ENCODE measurements at regions not wholly inside any gene's neighbourhood (a gene's known extent, or its start where the extent isn't known, plus 50 kb on each side); places are given as distances from the start of the nearest gene placed in this dataset.

DNA sequence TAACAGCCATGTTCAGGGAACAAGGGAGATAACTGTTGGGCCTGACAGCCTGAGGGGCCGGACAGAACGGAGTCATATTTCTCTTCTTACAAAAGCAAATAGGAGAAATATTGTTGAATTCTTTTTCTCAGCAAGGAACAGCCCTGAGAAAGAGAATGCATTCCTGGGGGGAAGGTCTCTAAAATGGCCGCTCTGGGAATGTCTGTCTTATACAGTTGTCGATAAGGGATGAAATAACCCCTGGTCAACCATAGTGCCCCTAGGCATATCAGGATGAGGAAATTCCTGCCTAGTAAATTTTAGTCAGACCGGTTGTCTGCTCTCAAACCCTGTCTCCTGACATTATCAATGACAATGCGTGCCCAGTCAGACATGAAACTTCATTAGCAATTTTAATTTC lies 1925.5 kb downstream of the PCDH7 start:
- BruUV-seq (replicated peaks): no TSS peak
- TF ChIP-seq, protein P1, sequence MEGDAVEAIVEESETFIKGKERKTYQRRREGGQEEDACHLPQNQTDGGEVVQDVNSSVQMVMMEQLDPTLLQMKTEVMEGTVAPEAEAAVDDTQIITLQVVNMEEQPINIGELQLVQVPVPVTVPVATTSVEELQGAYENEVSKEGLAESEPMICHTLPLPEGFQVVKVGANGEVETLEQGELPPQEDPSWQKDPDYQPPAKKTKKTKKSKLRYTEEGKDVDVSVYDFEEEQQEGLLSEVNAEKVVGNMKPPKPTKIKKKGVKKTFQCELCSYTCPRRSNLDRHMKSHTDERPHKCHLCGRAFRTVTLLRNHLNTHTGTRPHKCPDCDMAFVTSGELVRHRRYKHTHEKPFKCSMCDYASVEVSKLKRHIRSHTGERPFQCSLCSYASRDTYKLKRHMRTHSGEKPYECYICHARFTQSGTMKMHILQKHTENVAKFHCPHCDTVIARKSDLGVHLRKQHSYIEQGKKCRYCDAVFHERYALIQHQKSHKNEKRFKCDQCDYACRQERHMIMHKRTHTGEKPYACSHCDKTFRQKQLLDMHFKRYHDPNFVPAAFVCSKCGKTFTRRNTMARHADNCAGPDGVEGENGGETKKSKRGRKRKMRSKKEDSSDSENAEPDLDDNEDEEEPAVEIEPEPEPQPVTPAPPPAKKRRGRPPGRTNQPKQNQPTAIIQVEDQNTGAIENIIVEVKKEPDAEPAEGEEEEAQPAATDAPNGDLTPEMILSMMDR (conservative IDR thresholded peaks at IDR 0.05; ENCODE audit: low read length): no peak
- TF ChIP-seq EZH2phosphoT487 (IDR thresholded peaks at IDR 0.05; ENCODE audit: borderline replicate concordance, low read depth, low read length): no peak
- POLR2A ChIA-PET: no interaction called here
- intact Hi-C loops (cut with micrococcal nuclease; ENCODE audit: unreplicated experiment): no loop called here
- Histone ChIP-seq H4K20me1 (ENCODE audit: insufficient read depth, low read length) (no peaks in the 10 kb centered on the region), H3K4me2 (ENCODE audit: low read length) (no peak overlapping the region), H3K4me3 (ENCODE audit: low read depth, low read length, poor library complexity, severe bottlenecking) (no peak overlapping the region), H3K9me2 (ENCODE audit: insufficient read depth, low read length) (no peaks in the 10 kb centered on the region), H2AFZ (ENCODE audit: low read length) (no peak overlapping the region), H3K79me2 (ENCODE audit: insufficient read depth, low read depth, low read length) (no peaks in the 10 kb centered on the region), H3K9me3 (ENCODE audit: low read length) (peaks cover 19% of the 10 kb centered on the region; the same call in 1 of the 2 replicates), H3K27ac (ENCODE audit: low read depth, low read length, poor library complexity, severe bottlenecking) (no peak overlapping the region), H3K36me3 (ENCODE audit: insufficient read depth, low read length) (no peaks in the 10 kb centered on the region), H3K4me1 (ENCODE audit: insufficient read depth, low read length, poor library complexity, severe bottlenecking) (no peaks in the 10 kb centered on the region)
- CTCF ChIA-PET (ENCODE audit: unreplicated experiment): no interaction called here
- DNase-seq (ENCODE audit: low spot score): peak; percentile 41

DNA sequence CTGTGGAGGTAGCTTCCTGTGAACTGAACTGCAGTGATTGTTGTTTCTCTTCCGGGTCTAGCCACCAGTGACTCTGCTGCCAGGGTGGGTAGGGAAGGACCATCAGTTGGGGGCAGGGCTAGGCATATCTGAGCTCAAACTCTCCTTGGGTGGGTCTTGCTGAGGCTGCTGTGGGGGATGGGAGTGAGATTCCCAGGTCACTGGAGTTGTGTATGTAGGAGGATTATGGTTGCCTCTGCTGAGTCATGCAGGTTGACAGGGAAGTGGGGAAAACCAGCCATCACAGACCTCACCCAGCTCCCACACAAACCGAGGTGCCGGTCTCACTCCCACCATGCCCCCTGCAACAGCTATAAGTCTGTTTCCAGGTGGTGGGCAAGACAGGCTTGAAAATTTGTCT lies 1937.8 kb downstream of the PCDH7 start:
- DNase-seq (ENCODE audit: low spot score): no peak
- TF ChIP-seq, protein P1 (conservative IDR thresholded peaks at IDR 0.05; ENCODE audit: low read length): no peak
- TF ChIP-seq EZH2phosphoT487 (IDR thresholded peaks at IDR 0.05; ENCODE audit: borderline replicate concordance, low read depth, low read length): no peak
- Histone ChIP-seq H3K27ac (ENCODE audit: low read depth, low read length, poor library complexity, severe bottlenecking) (no peak overlapping the region), H3K36me3 (ENCODE audit: insufficient read depth, low read length) (no peaks in the 10 kb centered on the region), H3K4me2 (ENCODE audit: low read length) (no peak overlapping the region; the same call in 1 of the 2 replicates), H3K4me1 (ENCODE audit: insufficient read depth, low read length, poor library complexity, severe bottlenecking) (no peaks in the 10 kb centered on the region), H2AFZ (ENCODE audit: low read length) (peak overlapping the region; percentile 57; the same call in 1 of the 2 replicates), H3K9me3 (ENCODE audit: low read length) (peaks cover 4% of the 10 kb centered on the region), H3K9me2 (ENCODE audit: insufficient read depth, low read length) (no peaks in the 10 kb centered on the region), H3K79me2 (ENCODE audit: insufficient read depth, low read depth, low read length) (no peaks in the 10 kb centered on the region), H4K20me1 (ENCODE audit: insufficient read depth, low read length) (no peaks in the 10 kb centered on the region), H3K4me3 (ENCODE audit: low read depth, low read length, poor library complexity, severe bottlenecking) (no peak overlapping the region)
- intact Hi-C loops (cut with micrococcal nuclease; ENCODE audit: unreplicated experiment): no loop called here
- ChIA-PET CTCF (ENCODE audit: unreplicated experiment) (no interaction called here), POLR2A (interaction anchor here (1.3 to 1.4 kb wide), 2 partner anchors 9 to 13 kb away, joined by 4 read pairs; no protein-coding TSS in a partner anchor)
- no TSS peak for BruUV-seq (replicated peaks)

DNA sequence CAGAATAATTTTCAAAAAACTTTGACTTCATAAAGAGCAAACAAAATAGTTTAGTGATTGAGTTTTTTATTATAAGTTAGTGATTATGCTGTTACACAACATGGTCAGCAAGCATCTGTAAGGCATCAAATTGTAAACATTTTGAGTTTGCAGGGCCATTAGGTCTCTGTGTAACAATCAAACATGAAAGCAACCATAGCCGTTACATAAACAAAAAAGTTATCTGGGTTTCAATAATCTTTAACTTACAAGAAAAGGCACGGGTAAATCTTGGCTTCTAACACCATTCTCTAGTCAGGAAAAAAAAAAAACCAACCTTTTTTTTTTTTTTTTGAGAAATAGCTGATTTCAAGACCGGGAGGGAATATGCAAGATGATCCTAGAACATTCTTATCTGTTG lies 1941.1 kb downstream of the PCDH7 start:
- H2AFZ ChIP-seq (ENCODE audit: low read length): peak overlapping the region; percentile 35; the same call in 1 of the 2 replicates
- BruUV-seq (replicated peaks): no TSS peak
- TF ChIP-seq, protein P1 (conservative IDR thresholded peaks at IDR 0.05; ENCODE audit: low read length): no peak
- no peak for TF ChIP-seq EZH2phosphoT487 (IDR thresholded peaks at IDR 0.05; ENCODE audit: borderline replicate concordance, low read depth, low read length)
- H3K36me3 ChIP-seq (ENCODE audit: insufficient read depth, low read length): no peaks in the 10 kb centered on the region
- H3K9me2 ChIP-seq (ENCODE audit: insufficient read depth, low read length): no peaks in the 10 kb centered on the region
- H3K4me3 ChIP-seq (ENCODE audit: low read depth, low read length, poor library complexity, severe bottlenecking): no peak overlapping the region
- CTCF ChIA-PET (ENCODE audit: unreplicated experiment): no interaction called here
- no peaks in the 10 kb centered on the region for H3K4me1 ChIP-seq (ENCODE audit: insufficient read depth, low read length, poor library complexity, severe bottlenecking)
- POLR2A ChIA-PET: interaction anchor here (0.6 kb wide), 1 partner anchor 84 kb away, joined by 4 read pairs; no protein-coding TSS in a partner anchor
- H3K4me2 ChIP-seq (ENCODE audit: low read length): no peak overlapping the region
- no peak for DNase-seq (ENCODE audit: low spot score)
- peaks cover 4% of the 10 kb centered on the region for H3K9me3 ChIP-seq (ENCODE audit: low read length)
- H3K27ac ChIP-seq (ENCODE audit: low read depth, low read length, poor library complexity, severe bottlenecking): no peak overlapping the region
- intact Hi-C loops (cut with micrococcal nuclease; ENCODE audit: unreplicated experiment): no loop called here
- no peaks in the 10 kb centered on the region for H3K79me2 ChIP-seq (ENCODE audit: insufficient read depth, low read depth, low read length)
- H4K20me1 ChIP-seq (ENCODE audit: insufficient read depth, low read length): no peaks in the 10 kb centered on the region
